H9 (cell line): ENCODE measurements at regions not wholly inside any gene's neighbourhood (a gene's known extent, or its start where the extent isn't known, plus 50 kb on each side); places are given as distances from the start of the nearest gene placed in this dataset.
A peak's percentile ranks its signal among the peaks of the same experiment; 100 is the strongest.

ENCODE experiments used
- DNase-seq: peaks from one replicate; pipeline ENCODE4 v3.0.0-alpha.2; 2017
- H2AFZ ChIP-seq: one replicate; pipeline ENCODE4 v1.6.1; 2013; ENCODE audit warnings: mild to moderate bottlenecking, low read length, control low read depth, moderate library complexity
- H2AK5ac ChIP-seq: 2 replicates; pipeline ENCODE4 v1.6.1; 2013; ENCODE audit warnings: low read length, control low read depth, mixed read lengths; ENCODE audit not compliant: insufficient read length
- H2BK120ac ChIP-seq: one replicate; pipeline ENCODE4 v1.6.1; 2013; ENCODE audit warnings: low read depth, mild to moderate bottlenecking, low read length, control low read depth, inconsistent platforms; ENCODE audit not compliant: poor library complexity, severe bottlenecking
- H2BK12ac ChIP-seq: 2 replicates; pipeline ENCODE4 v1.6.1; 2013; ENCODE audit warnings: low read length, control low read depth, mixed read lengths, low read depth; ENCODE audit not compliant: insufficient read length
- H2BK15ac ChIP-seq: 2 replicates; pipeline ENCODE4 v1.6.1; 2013; ENCODE audit warnings: low read depth, low read length, control low read depth
- H2BK20ac ChIP-seq: one replicate; pipeline ENCODE4 v1.6.1; 2013; ENCODE audit warnings: low read depth, mild to moderate bottlenecking, low read length, control low read depth, inconsistent platforms; ENCODE audit not compliant: poor library complexity, severe bottlenecking
- H2BK5ac ChIP-seq: 2 replicates; pipeline ENCODE4 v1.6.1; 2013; ENCODE audit warnings: low read length, control low read depth, mixed read lengths; ENCODE audit not compliant: insufficient read length
- H3K14ac ChIP-seq: 2 replicates; pipeline ENCODE4 v1.6.1; 2013; ENCODE audit warnings: low read length, control low read depth; ENCODE audit not compliant: insufficient read depth
- H3K18ac ChIP-seq: 2 replicates; pipeline ENCODE4 v1.6.1; 2013; ENCODE audit warnings: low read depth, mild to moderate bottlenecking, mixed read lengths, low read length, control low read depth; ENCODE audit not compliant: insufficient read length
- H3K23ac ChIP-seq: 2 replicates; pipeline ENCODE4 v1.6.1; 2013; ENCODE audit warnings: low read length, control low read depth, mixed read lengths, low read depth; ENCODE audit not compliant: insufficient read length
- H3K23me2 ChIP-seq: 2 replicates; pipeline ENCODE4 v1.6.1; 2013; ENCODE audit warnings: low read depth, mild to moderate bottlenecking, mixed read lengths, low read length, control low read depth; ENCODE audit not compliant: insufficient read length, poor library complexity, severe bottlenecking
- H3K27ac ChIP-seq: 2 replicates; pipeline ENCODE4 v1.5.1; 2013; ENCODE audit warnings: low read length, control low read depth, mixed read lengths, low read depth; ENCODE audit not compliant: insufficient read length
- H3K27me3 ChIP-seq: 2 replicates; pipeline ENCODE4 v1.6.1; 2013; ENCODE audit warnings: low read length, control low read depth, inconsistent platforms; ENCODE audit not compliant: insufficient read depth
- H3K4ac ChIP-seq: 2 replicates; pipeline ENCODE4 v1.6.1; 2013; ENCODE audit warnings: low read depth, mild to moderate bottlenecking, control low read depth, inconsistent platforms, low read length, moderate library complexity
- H3K4me1 ChIP-seq: 2 replicates; pipeline ENCODE4 v1.6.1; 2013; ENCODE audit warnings: low read length, control low read depth, inconsistent platforms; ENCODE audit not compliant: insufficient read depth
- H3K4me2 ChIP-seq: 2 replicates; pipeline ENCODE4 v1.6.1; 2013; ENCODE audit warnings: low read length, control low read depth, mixed read lengths; ENCODE audit not compliant: insufficient read length, insufficient read depth
- H3K56ac ChIP-seq: 2 replicates; pipeline ENCODE4 v1.6.1; 2013; ENCODE audit warnings: low read depth, mild to moderate bottlenecking, mixed read lengths, low read length, control low read depth; ENCODE audit not compliant: insufficient read length
- H3K79me1 ChIP-seq: 2 replicates; pipeline ENCODE4 v1.6.1; 2013; ENCODE audit warnings: low read depth, mild to moderate bottlenecking, moderate library complexity, low read length, control low read depth, inconsistent platforms; ENCODE audit not compliant: insufficient read depth, poor library complexity, severe bottlenecking
- H3K79me2 ChIP-seq: 2 replicates; pipeline ENCODE4 v1.6.1; 2013; ENCODE audit warnings: low read length, control low read depth, inconsistent platforms; ENCODE audit not compliant: insufficient read depth
- H3K9ac ChIP-seq: 2 replicates; pipeline ENCODE4 v1.6.1; 2013; ENCODE audit warnings: low read length, control low read depth, mixed read lengths; ENCODE audit not compliant: insufficient read length; ENCODE audit errors: extremely low read depth
- H3K9me3 ChIP-seq: one replicate; pipeline ENCODE4 v1.6.1; 2013; ENCODE audit warnings: low read depth, low read length, inconsistent platforms; ENCODE audit not compliant: control insufficient read depth
- H3T11ph ChIP-seq: one replicate; pipeline ENCODE4 v1.6.1; 2013; ENCODE audit warnings: mild to moderate bottlenecking, low read length, control low read depth, inconsistent platforms
- H4K20me1 ChIP-seq: one replicate; pipeline ENCODE4 v1.6.1; 2013; ENCODE audit not compliant: control insufficient read depth, insufficient read length, insufficient read depth
- H4K5ac ChIP-seq: 2 replicates; pipeline ENCODE4 v1.6.1; 2013; ENCODE audit warnings: low read depth, mild to moderate bottlenecking, mixed read lengths, low read length, control low read depth; ENCODE audit not compliant: insufficient read length
- H4K8ac ChIP-seq: replicated peaks from 2 replicates; pipeline ENCODE4 v1.6.1; 2013; ENCODE audit warnings: low read length, control low read depth, mixed read lengths, low read depth; ENCODE audit not compliant: insufficient read length
- H4K91ac ChIP-seq: 2 replicates; pipeline ENCODE4 v1.6.1; 2013; ENCODE audit warnings: low read depth, mild to moderate bottlenecking, moderate library complexity, mixed read lengths, low read length, control low read depth; ENCODE audit not compliant: insufficient read length
- H3K27ac Mint-ChIP-seq, 3 experiments: 2 replicates in 2 of 3; 3 replicates in 1 of 3; pipeline ENCODE4 v1.8.0; 2020 to 2021; ENCODE audit warnings: mixed read lengths in 3 of 3, mild to moderate bottlenecking in 1 of 3, moderate library complexity in 1 of 3
- H3K27me3 Mint-ChIP-seq: 2 replicates; pipeline ENCODE4 v1.8.0; 2021; ENCODE audit warnings: low read depth, mild to moderate bottlenecking, moderate library complexity, mixed read lengths
- H3K36me3 Mint-ChIP-seq, 3 experiments: 2 replicates in 2 of 3; 3 replicates in 1 of 3; pipeline ENCODE4 v1.8.0; 2020 to 2021; ENCODE audit warnings: low read depth in 3 of 3, mixed read lengths in 3 of 3; ENCODE audit not compliant: insufficient read depth in 1 of 3
- H3K4me1 Mint-ChIP-seq, 2 experiments: 2 replicates each; pipeline ENCODE4 v1.8.0; 2020; ENCODE audit warnings: mixed read lengths in 2 of 2
- H3K4me3 Mint-ChIP-seq, 2 experiments: 2 replicates in 1 of 2; 3 replicates in 1 of 2; pipeline ENCODE4 v1.8.0; 2020 to 2021; ENCODE audit warnings: mild to moderate bottlenecking in 2 of 2, mixed read lengths in 2 of 2, moderate library complexity in 1 of 2
- H3K9me3 Mint-ChIP-seq, 2 experiments: 2 replicates in 1 of 2; 3 replicates in 1 of 2; pipeline ENCODE4 v1.8.0; 2020; ENCODE audit warnings: mild to moderate bottlenecking in 2 of 2, mixed read lengths in 2 of 2, moderate library complexity in 1 of 2
- CTCF ChIP-seq: fragments of 200-600 bp; sonication (generic); conservative IDR thresholded peaks from 3 replicates; pipeline ENCODE4 v1.8.0; 2021; ENCODE audit warnings: antibody characterized with exemption, mild to moderate bottlenecking
- WGBS: extraction: QIAGEN DNeasy Blood & Tissue Kit; methylation state at CpG from one replicate; pipeline ENCODE4 v1.1.7; 2013; ENCODE audit warnings: missing lambda C conversion rate, low lambda C conversion rate, mixed read lengths; ENCODE audit not compliant: insufficient read length; ENCODE audit errors: extremely low coverage; 5-methylcytosine and 5-hydroxymethylcytosine counted together

GRCh38 chr1:43066578-43066977 is 105.5 kb downstream of the EBNA1BP2 start:
- Mint-ChIP-seq H3K27me3 (peaks cover 2% of the 10 kb centered on the region), H3K4me1 (peaks cover 30 to 38% of the 10 kb centered on the region in 2 experiments), H3K27ac (peak overlapping the region in 1 of 3 experiments; percentile 4; a peak in 1 of 7 replicates), H3K36me3 (no peaks in the 10 kb centered on the region; a peak in 2 of 7 replicates), H3K9me3 (no peaks in the 10 kb centered on the region; a peak in 1 of 5 replicates), H3K4me3 (no peak overlapping the region)
- H2BK120ac ChIP-seq: no peak overlapping the region
- no peak for DNase-seq
- H4K20me1 ChIP-seq: no peaks in the 10 kb centered on the region
- TF ChIP-seq CTCF: no peak
- no peak overlapping the region for H2BK15ac ChIP-seq
- H3K27ac ChIP-seq: no peak overlapping the region
- H4K91ac ChIP-seq: no peak overlapping the region
- no peak overlapping the region for H2BK12ac ChIP-seq
- no peak overlapping the region for H4K5ac ChIP-seq
- H3K4ac ChIP-seq: no peak overlapping the region
- H4K8ac ChIP-seq: no peak overlapping the region
- no peak overlapping the region for H2BK5ac ChIP-seq
- H2AK5ac ChIP-seq: no peak overlapping the region
- WGBS: no CpG with 5 or more reads among the region's 9 CpGs
- no peak overlapping the region for H3T11ph ChIP-seq
- H3K79me1 ChIP-seq: no peaks in the 10 kb centered on the region
- H3K23ac ChIP-seq: no peak overlapping the region
- H2AFZ ChIP-seq: no peak overlapping the region
- no peak overlapping the region for H3K14ac ChIP-seq
- peaks cover 4% of the 10 kb centered on the region; the same call in 1 of the 2 replicates for H3K4me1 ChIP-seq
- H3K18ac ChIP-seq: no peak overlapping the region
- H3K4me2 ChIP-seq: no peak overlapping the region
- no peaks in the 10 kb centered on the region for H3K9me3 ChIP-seq
- no peaks in the 10 kb centered on the region for H3K27me3 ChIP-seq
- H3K23me2 ChIP-seq: no peaks in the 10 kb centered on the region
- no peaks in the 10 kb centered on the region for H3K79me2 ChIP-seq
- no peak overlapping the region for H2BK20ac ChIP-seq
- H3K9ac ChIP-seq: no peak overlapping the region
- no peak overlapping the region for H3K56ac ChIP-seq
